HG03469 (cell line): ENCODE measurements at regions not wholly inside any gene's neighbourhood (a gene's known extent, or its start where the extent isn't known, plus 50 kb on each side); places are given as distances from the start of the nearest gene placed in this dataset.

Experiments
- ATAC-seq: cut with Tn5 transposase; IDR thresholded peaks from one replicate; pipeline ENCODE4 v1.9.1; 2021; ENCODE audit warnings: mild to moderate bottlenecking, moderate library complexity, moderate number of reproducible peaks; ENCODE audit not compliant: unreplicated experiment

- ATAC-seq, result no peak
Measured at GRCh38 chr2:177340158-177340557, 52.4 kb upstream of the AGPS start.

- ATAC-seq, result no peak
Measured at GRCh38 chr2:177342736-177343135, 49.8 kb upstream of the AGPS start.
